OCI-LY7 (cell line): ENCODE measurements at regions not wholly inside any gene's neighbourhood (a gene's known extent, or its start where the extent isn't known, plus 50 kb on each side); places are given as distances from the start of the nearest gene placed in this dataset.

Experiments
- BruUV-seq: library from RNA; stranded (reverse); fragments of 400-500 nt; replicated peaks from 2 replicates; lab custom pipeline; 2021; lab: Mats Ljungman, UMichigan
- CTCF ChIA-PET: fragments of 300-600 bp; sonication (Branson Sonifier 250); formaldehyde crosslinking; loops from one replicate; lab custom pipeline; 2022; ENCODE audit warnings: antibody characterized with exemption; ENCODE audit not compliant: unreplicated experiment; lab: Charles Lee
- POLR2A ChIA-PET: fragments of 300-600 bp; sonication (Branson Sonifier 250); formaldehyde crosslinking; loops from one replicate; lab custom pipeline; 2022; ENCODE audit warnings: antibody characterized with exemption; lab: Charles Lee
- DNase-seq: peaks from one replicate; pipeline ENCODE4 v3.0.0-alpha.2; 2015; ENCODE audit warnings: low spot score
- H2AFZ ChIP-seq: fragments of 200-600 bp; sonication (generic), shearing (Covaris generic); 2 replicates; pipeline ENCODE4 v1.6.1; 2014; ENCODE audit warnings: mild to moderate bottlenecking, antibody characterized with exemption, low read length, moderate library complexity
- H3K27ac ChIP-seq: fragments of 200-600 bp; sonication (generic); 2 replicates; pipeline ENCODE4 v1.5.1; 2014; ENCODE audit warnings: mixed run types, low read depth, mild to moderate bottlenecking, moderate library complexity, low read length, inconsistent platforms; ENCODE audit not compliant: poor library complexity, severe bottlenecking
- H3K36me3 ChIP-seq: fragments of 200-600 bp; sonication (generic); 2 replicates; pipeline ENCODE4 v1.6.1; 2014; ENCODE audit warnings: mild to moderate bottlenecking, antibody characterized with exemption, low read length, moderate library complexity, mixed read lengths; ENCODE audit not compliant: insufficient read depth
- H3K4me1 ChIP-seq: fragments of 200-600 bp; sonication (generic); 2 replicates; pipeline ENCODE4 v1.5.1; 2014; ENCODE audit warnings: mild to moderate bottlenecking, low read length; ENCODE audit not compliant: insufficient read depth, poor library complexity, severe bottlenecking
- H3K4me2 ChIP-seq: fragments of 200-600 bp; sonication (generic); 2 replicates; pipeline ENCODE4 v1.6.1; 2014; ENCODE audit warnings: mild to moderate bottlenecking, low read length
- H3K4me3 ChIP-seq: fragments of 200-600 bp; sonication (generic); 2 replicates; pipeline ENCODE4 v1.5.1; 2014; ENCODE audit warnings: mild to moderate bottlenecking, low read depth, low read length; ENCODE audit not compliant: poor library complexity, severe bottlenecking
- H3K79me2 ChIP-seq: fragments of 200-600 bp; sonication (generic); 2 replicates; pipeline ENCODE4 v1.6.1; 2016; ENCODE audit warnings: low read depth, mild to moderate bottlenecking, low read length, moderate library complexity, mixed read lengths; ENCODE audit not compliant: insufficient read depth
- H3K9me2 ChIP-seq: fragments of 200-600 bp; sonication (generic); 2 replicates; pipeline ENCODE4 v1.6.1; 2016; ENCODE audit warnings: mild to moderate bottlenecking, low read length, mixed read lengths; ENCODE audit not compliant: insufficient read depth
- H3K9me3 ChIP-seq: fragments of 200-600 bp; sonication (generic); 2 replicates; pipeline ENCODE4 v1.6.1; 2014; ENCODE audit warnings: mild to moderate bottlenecking, mixed run types, low read length, mixed read lengths
- H4K20me1 ChIP-seq: fragments of 200-600 bp; sonication (generic); 2 replicates; pipeline ENCODE4 v1.6.1; 2014; ENCODE audit warnings: mild to moderate bottlenecking, antibody characterized with exemption, low read length, moderate library complexity, mixed read lengths; ENCODE audit not compliant: insufficient read depth
- EZH2phosphoT487 ChIP-seq: fragments of 200-600 bp; sonication (generic); IDR thresholded peaks from 2 replicates; pipeline ENCODE4 v1.6.1; 2018; ENCODE audit warnings: low read depth, borderline replicate concordance, mild to moderate bottlenecking, mixed run types, antibody characterized with exemption, low read length, moderate library complexity, mixed read lengths
- intact Hi-C: fragments of 100-400 bp; cut with micrococcal nuclease; formaldehyde crosslinking; loops from one replicate; pipeline ENCODE4 v1.10.0; 2022; ENCODE audit not compliant: unreplicated experiment
- TF ChIP-seq, protein P1 (sequence below): fragments of 200-600 bp; sonication (generic); conservative IDR thresholded peaks from 2 replicates; pipeline ENCODE4 v1.5.1; 2014; ENCODE audit warnings: mild to moderate bottlenecking, antibody characterized with exemption, low read length, moderate library complexity, mixed read lengths

DNA sequence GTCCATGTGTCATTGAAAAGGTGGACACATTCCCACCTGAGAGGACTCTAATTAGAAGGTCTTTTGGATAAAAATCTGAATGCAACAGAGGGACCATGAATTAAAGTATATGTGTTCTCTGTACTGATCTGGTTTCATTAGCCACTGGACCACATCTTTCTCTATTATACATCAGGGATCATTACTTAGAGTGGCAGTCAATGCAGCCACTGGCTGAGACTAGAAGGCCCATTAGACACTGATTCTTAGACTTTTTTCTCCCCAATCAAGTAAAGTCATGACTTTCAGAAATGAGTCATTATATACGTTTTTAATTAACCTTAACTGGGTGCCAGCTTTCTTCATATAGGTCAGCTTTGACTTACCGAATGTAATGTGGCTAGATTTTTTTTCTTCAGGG is 550.8 kb upstream of the CFAP20DC start:
- H3K4me2 ChIP-seq: no peak overlapping the region
- BruUV-seq: no TSS peak
- ChIA-PET CTCF (no interaction called here), POLR2A (no interaction called here)
- TF ChIP-seq EZH2phosphoT487: no peak
- TF ChIP-seq, protein P1, sequence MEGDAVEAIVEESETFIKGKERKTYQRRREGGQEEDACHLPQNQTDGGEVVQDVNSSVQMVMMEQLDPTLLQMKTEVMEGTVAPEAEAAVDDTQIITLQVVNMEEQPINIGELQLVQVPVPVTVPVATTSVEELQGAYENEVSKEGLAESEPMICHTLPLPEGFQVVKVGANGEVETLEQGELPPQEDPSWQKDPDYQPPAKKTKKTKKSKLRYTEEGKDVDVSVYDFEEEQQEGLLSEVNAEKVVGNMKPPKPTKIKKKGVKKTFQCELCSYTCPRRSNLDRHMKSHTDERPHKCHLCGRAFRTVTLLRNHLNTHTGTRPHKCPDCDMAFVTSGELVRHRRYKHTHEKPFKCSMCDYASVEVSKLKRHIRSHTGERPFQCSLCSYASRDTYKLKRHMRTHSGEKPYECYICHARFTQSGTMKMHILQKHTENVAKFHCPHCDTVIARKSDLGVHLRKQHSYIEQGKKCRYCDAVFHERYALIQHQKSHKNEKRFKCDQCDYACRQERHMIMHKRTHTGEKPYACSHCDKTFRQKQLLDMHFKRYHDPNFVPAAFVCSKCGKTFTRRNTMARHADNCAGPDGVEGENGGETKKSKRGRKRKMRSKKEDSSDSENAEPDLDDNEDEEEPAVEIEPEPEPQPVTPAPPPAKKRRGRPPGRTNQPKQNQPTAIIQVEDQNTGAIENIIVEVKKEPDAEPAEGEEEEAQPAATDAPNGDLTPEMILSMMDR: no peak
- no peak overlapping the region for H3K4me3 ChIP-seq
- no peaks in the 10 kb centered on the region for H3K36me3 ChIP-seq
- H2AFZ ChIP-seq: no peak overlapping the region
- H3K9me2 ChIP-seq: no peaks in the 10 kb centered on the region
- no peaks in the 10 kb centered on the region for H3K79me2 ChIP-seq
- H3K27ac ChIP-seq: no peak overlapping the region
- no peak for DNase-seq
- H3K9me3 ChIP-seq: no peaks in the 10 kb centered on the region
- intact Hi-C loops: no loop called here
- no peaks in the 10 kb centered on the region for H3K4me1 ChIP-seq
- H4K20me1 ChIP-seq: no peaks in the 10 kb centered on the region

DNA sequence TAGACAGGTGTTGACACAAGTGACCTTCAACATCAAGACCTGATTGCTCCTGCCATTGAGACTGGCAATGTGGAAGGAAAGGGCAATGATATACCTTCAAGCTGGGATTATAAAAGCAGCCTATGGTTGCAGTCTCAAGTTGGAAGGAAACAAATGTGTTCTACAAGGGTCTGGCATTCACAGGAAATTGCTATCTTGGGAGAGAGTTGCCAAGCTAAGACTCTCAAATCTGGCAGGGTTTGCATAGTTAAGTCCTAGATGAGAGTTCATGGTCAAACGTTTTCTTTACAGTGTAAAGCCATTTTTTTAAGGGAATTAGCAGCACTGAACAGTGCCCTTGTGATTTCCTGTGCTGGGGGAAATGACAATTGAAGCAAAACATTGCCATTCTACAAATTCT is 546.9 kb upstream of the CFAP20DC start:
- CTCF ChIA-PET: no interaction called here
- H3K27ac ChIP-seq: no peak overlapping the region
- H3K9me2 ChIP-seq: no peaks in the 10 kb centered on the region
- H3K79me2 ChIP-seq: no peaks in the 10 kb centered on the region
- no peaks in the 10 kb centered on the region for H3K4me1 ChIP-seq
- H3K9me3 ChIP-seq: no peaks in the 10 kb centered on the region
- no peaks in the 10 kb centered on the region for H4K20me1 ChIP-seq
- POLR2A ChIA-PET: interaction anchor here (1.0 kb wide), 1 partner anchor 9 kb away, joined by 3 read pairs; no protein-coding TSS in a partner anchor
- H3K4me2 ChIP-seq: no peak overlapping the region
- no peak overlapping the region for H3K4me3 ChIP-seq
- H3K36me3 ChIP-seq: no peaks in the 10 kb centered on the region
- H2AFZ ChIP-seq: no peak overlapping the region
- BruUV-seq: no TSS peak
- no peak for DNase-seq
- TF ChIP-seq, protein P1: no peak
- TF ChIP-seq EZH2phosphoT487: no peak
- intact Hi-C loops: no loop called here

DNA sequence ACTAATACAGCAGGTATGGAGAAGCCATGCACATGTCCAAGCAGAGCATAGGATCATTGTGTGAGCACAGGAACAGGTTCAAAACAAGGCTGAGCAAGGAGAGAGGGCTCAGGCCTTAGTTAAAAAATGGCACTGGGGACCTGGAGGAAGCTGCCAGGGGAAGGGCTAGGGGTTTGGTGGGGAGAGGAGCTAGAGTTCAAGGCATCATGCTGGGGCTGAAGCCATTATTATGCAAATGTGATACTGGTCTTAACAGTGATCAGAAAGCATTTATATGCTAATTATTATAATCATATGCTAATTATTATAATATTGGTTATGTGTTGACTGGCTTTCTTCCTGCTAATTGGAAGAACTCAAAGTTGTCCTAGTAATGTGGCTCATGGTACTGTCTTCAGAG is 546.0 kb upstream of the CFAP20DC start:
- Histone ChIP-seq H3K9me3 (no peaks in the 10 kb centered on the region), H3K36me3 (no peaks in the 10 kb centered on the region), H2AFZ (no peak overlapping the region), H3K4me3 (no peak overlapping the region), H3K79me2 (no peaks in the 10 kb centered on the region), H3K4me2 (no peak overlapping the region), H3K27ac (no peak overlapping the region), H4K20me1 (no peaks in the 10 kb centered on the region), H3K4me1 (no peaks in the 10 kb centered on the region), H3K9me2 (no peaks in the 10 kb centered on the region)
- intact Hi-C loops: no loop called here
- BruUV-seq: no TSS peak
- ChIA-PET POLR2A (interaction anchor here (1.3 kb wide), 1 partner anchor 15 kb away, joined by 4 read pairs; no protein-coding TSS in a partner anchor), CTCF (no interaction called here)
- DNase-seq: no peak
- TF ChIP-seq, protein P1: no peak
- TF ChIP-seq EZH2phosphoT487: no peak
